Neural cell (in vitro differentiated cells): ENCODE measurements at regions not wholly inside any gene's neighbourhood (a gene's known extent, or its start where the extent isn't known, plus 50 kb on each side); places are given as distances from the start of the nearest gene placed in this dataset.

ENCODE experiments used
- EP300 ChIP-seq: fragments of 450-650 bp; conservative IDR thresholded peaks from 2 replicates; pipeline ENCODE4 v1.6.1; 2014; ENCODE audit warnings: antibody characterized with exemption, mild to moderate bottlenecking, moderate library complexity; ENCODE audit not compliant: poor library complexity, severe bottlenecking
- EZH2 ChIP-seq: fragments of 200-600, 300-800 bp; shearing (Covaris generic), sonication (generic); IDR thresholded peaks from 2 replicates; pipeline ENCODE4 v1.6.1; 2014; ENCODE audit warnings: antibody characterized with exemption, low read length, borderline replicate concordance, mild to moderate bottlenecking; ENCODE audit not compliant: insufficient read depth, poor library complexity, severe bottlenecking
- POLR2AphosphoS5 ChIP-seq: IDR thresholded peaks from 2 replicates; pipeline ENCODE4 v1.6.1; 2012
- RAD21 ChIP-seq: fragments of 450-650 bp; conservative IDR thresholded peaks from 2 replicates; pipeline ENCODE4 v1.6.1; 2014; ENCODE audit warnings: antibody characterized with exemption, mild to moderate bottlenecking, moderate library complexity
- SMC3 ChIP-seq: fragments of 450-650 bp; conservative IDR thresholded peaks from 2 replicates; pipeline ENCODE4 v1.6.1; 2014; ENCODE audit warnings: antibody characterized with exemption, mild to moderate bottlenecking, moderate library complexity; ENCODE audit not compliant: poor library complexity
- TAF1 ChIP-seq: IDR thresholded peaks from 2 replicates; pipeline ENCODE4 v1.6.1; 2012; ENCODE audit warnings: low read depth
- TF ChIP-seq, protein P1 (sequence below): fragments of 450-650 bp; IDR thresholded peaks from 2 replicates; pipeline ENCODE4 v1.5.1; 2014; ENCODE audit warnings: antibody characterized with exemption, mild to moderate bottlenecking, moderate library complexity; ENCODE audit not compliant: poor library complexity, severe bottlenecking
- TF ChIP-seq, protein P2 (sequence below): IDR thresholded peaks from 2 replicates; pipeline ENCODE4 v1.6.1; 2012; ENCODE audit warnings: borderline replicate concordance

DNA sequence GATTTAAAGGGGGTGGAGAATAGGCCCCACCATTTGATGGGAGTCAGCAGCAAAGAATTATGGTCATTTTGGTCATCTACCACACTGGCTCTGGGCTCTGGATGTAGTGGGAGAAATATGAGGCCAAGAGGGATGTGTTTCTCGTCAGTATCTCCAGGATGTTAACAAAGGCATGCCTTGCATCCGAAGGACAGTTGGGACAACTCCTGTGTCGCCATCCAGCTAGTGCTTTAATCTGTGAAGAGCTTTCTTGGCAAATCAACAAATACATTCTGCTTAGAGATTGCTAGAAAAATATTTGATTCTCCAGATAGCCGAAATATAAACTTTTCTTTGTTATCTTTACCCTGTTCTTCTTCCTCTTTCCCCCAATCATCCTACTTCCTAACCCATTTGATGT lies 287.1 kb upstream of the TNP1 start:
- TF ChIP-seq, protein P1, sequence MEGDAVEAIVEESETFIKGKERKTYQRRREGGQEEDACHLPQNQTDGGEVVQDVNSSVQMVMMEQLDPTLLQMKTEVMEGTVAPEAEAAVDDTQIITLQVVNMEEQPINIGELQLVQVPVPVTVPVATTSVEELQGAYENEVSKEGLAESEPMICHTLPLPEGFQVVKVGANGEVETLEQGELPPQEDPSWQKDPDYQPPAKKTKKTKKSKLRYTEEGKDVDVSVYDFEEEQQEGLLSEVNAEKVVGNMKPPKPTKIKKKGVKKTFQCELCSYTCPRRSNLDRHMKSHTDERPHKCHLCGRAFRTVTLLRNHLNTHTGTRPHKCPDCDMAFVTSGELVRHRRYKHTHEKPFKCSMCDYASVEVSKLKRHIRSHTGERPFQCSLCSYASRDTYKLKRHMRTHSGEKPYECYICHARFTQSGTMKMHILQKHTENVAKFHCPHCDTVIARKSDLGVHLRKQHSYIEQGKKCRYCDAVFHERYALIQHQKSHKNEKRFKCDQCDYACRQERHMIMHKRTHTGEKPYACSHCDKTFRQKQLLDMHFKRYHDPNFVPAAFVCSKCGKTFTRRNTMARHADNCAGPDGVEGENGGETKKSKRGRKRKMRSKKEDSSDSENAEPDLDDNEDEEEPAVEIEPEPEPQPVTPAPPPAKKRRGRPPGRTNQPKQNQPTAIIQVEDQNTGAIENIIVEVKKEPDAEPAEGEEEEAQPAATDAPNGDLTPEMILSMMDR = no peak
- TF ChIP-seq POLR2AphosphoS5 = no peak
- no peak for TF ChIP-seq EP300
- TF ChIP-seq RAD21 = no peak
- no peak for TF ChIP-seq EZH2
- no peak for TF ChIP-seq TAF1
- no peak for TF ChIP-seq SMC3
- TF ChIP-seq, protein P2, sequence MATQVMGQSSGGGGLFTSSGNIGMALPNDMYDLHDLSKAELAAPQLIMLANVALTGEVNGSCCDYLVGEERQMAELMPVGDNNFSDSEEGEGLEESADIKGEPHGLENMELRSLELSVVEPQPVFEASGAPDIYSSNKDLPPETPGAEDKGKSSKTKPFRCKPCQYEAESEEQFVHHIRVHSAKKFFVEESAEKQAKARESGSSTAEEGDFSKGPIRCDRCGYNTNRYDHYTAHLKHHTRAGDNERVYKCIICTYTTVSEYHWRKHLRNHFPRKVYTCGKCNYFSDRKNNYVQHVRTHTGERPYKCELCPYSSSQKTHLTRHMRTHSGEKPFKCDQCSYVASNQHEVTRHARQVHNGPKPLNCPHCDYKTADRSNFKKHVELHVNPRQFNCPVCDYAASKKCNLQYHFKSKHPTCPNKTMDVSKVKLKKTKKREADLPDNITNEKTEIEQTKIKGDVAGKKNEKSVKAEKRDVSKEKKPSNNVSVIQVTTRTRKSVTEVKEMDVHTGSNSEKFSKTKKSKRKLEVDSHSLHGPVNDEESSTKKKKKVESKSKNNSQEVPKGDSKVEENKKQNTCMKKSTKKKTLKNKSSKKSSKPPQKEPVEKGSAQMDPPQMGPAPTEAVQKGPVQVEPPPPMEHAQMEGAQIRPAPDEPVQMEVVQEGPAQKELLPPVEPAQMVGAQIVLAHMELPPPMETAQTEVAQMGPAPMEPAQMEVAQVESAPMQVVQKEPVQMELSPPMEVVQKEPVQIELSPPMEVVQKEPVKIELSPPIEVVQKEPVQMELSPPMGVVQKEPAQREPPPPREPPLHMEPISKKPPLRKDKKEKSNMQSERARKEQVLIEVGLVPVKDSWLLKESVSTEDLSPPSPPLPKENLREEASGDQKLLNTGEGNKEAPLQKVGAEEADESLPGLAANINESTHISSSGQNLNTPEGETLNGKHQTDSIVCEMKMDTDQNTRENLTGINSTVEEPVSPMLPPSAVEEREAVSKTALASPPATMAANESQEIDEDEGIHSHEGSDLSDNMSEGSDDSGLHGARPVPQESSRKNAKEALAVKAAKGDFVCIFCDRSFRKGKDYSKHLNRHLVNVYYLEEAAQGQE = no peak
